Myocyte (in vitro differentiated cells): ENCODE measurements at regions not wholly inside any gene's neighbourhood (a gene's known extent, or its start where the extent isn't known, plus 50 kb on each side); places are given as distances from the start of the nearest gene placed in this dataset.

ENCODE experiments used
- DNase-seq: peaks from one replicate; pipeline ENCODE4 v3.0.0-alpha.2; 2012; ENCODE audit warnings: low read depth

DNA sequence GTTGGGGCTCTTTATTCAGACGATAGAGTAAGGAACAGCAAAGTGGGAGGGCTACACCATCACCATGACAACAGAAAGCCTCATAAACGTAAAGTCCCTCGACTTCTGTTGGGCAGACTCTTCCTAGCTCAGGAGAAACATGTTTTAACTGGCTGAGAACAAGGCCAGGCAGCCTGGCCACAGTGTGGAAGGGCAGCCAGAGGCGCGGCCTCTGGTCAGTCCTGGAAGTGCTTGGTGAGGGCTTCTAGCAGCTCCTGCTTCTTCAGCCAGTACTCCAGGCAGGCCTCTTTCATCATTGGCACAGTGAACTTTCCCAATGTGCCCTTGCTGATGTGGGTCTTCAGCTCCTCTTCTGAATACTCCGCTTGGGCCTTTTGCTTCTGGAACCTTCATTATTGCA is 690.9 kb downstream of the PCDH19 start:
- DNase-seq: no peak

DNA sequence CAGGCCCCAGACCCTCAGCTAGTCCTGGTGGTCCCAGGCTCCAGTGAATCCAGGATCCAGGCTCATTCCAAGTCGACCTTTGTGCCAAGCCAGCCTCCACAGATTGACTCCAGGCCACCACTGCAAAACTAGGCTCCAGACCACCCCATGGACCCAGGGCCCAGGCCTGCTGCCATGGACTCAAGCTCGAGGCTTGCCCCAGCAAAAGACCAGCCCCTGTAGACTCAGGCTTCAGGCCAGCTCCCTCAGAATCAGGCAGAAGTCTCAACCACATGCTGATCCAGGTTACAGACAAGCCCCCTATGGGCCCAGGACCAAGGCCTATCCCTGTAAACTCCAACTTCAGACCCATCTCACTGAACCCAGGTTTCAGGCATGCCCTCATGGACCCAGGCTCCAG is 692.4 kb downstream of the PCDH19 start:
- no peak for DNase-seq

DNA sequence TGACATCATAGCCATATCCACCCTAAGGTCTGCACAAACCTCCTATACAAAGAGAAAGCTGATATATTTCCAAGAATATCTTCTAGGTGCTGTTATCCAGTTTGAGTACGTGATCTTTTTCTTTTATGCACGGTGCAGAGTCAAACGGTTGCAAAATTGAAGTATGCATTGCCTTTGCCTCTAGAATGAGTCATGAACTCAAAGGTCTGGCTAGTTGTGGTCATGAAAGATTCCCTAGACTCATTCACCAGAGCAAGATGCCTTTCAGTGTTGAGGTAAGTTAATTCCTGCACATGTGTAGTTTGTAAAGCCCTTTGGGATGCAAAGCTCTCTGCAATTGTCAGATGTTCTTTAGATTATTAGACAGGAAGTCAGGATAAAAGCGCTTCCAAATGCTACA is 704.4 kb downstream of the PCDH19 start:
- no peak for DNase-seq

DNA sequence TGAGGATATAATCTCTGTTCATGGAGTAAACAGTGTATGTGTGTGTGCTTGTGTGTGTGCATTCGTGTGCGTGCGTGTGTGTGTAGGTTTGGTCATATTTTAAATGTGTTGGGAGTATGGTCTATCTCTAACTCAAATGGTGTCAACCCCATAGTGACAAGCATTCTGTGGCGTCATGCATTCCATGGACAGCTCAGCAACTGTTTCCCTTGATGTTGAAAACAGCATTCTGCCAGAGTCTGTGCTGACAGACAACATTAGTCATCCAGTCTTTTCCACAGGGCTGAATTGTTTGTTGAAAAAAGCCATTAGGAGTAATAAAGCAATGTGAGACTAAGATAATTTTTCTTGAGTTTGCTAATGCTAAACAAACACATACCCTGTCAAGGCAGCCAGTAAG is 706.6 kb downstream of the PCDH19 start:
- DNase-seq: no peak

DNA sequence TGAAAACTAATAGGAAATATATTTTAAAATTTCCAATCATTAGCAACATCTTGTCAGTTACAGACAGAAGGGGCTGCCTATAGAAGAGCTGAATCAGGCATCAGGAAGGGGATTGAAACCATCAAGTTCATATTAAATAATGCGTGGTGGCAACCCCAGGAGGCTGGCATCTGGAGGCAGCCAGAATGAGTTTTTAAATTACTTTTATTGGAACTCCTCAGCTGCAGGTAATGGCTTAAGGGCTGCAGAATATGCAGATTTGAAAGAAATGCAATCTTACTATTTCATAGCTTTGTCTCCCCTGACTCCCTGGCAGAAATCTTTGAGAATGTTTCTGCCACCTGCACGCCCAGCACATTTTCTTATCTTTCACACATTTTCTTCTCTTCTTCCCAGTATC is 711.6 kb downstream of the PCDH19 start:
- DNase-seq: no peak

DNA sequence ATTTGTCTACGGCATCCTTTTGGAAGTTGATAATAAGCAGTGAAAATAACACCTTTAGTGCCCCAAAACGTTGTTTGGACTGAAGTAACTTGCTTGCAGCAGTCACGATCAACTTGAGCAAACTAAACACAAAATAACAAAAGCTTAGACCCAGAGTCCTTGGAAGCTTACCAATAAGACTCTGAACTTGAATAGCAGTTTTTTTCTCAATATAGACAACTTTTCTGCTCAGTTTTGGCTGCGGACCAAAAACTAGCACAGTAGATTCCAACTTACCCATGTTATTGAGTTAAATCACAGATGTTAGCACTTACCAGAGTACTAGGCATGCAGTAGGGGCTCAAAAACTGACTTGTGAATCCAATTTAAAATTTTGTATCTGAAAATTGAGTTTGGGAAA is 746.9 kb downstream of the PCDH19 start:
- no peak for DNase-seq

DNA sequence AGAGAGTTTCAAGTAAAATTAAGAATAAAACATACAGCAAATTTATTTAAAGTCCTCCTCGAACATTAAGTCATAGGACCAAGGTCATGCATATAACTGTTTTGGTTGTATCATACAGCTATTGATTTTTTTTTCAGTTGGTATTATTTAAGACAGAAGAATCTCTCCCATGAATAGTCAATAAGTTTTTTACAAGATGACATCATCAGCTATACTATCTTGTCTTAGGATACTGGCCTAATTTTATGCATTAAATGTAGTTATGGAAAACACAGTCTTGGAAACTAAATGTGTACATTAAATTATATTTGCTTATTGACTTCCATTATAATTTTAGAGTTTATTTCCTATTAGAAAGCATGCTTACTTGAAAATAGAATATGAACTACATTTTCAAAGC is 755.9 kb downstream of the PCDH19 start:
- DNase-seq: no peak

DNA sequence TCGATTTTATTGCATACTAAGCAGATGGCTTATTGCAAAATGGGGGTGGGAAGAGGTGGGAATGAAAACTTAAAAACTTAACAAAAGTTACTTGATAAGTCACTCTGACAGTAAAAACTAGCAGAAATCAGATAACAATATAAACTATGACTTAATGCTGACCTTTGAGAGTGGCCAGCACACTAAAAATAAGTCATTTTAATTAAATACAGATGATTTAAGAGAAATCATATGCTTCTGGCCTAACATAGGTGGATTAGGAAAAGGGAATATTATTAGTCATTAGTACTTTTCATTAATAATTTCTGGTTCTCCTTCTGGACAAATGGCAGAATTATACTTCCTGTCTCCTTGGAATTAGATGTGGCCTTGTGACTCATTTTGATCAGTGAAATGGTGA is 756.7 kb downstream of the PCDH19 start:
- DNase-seq: no peak

DNA sequence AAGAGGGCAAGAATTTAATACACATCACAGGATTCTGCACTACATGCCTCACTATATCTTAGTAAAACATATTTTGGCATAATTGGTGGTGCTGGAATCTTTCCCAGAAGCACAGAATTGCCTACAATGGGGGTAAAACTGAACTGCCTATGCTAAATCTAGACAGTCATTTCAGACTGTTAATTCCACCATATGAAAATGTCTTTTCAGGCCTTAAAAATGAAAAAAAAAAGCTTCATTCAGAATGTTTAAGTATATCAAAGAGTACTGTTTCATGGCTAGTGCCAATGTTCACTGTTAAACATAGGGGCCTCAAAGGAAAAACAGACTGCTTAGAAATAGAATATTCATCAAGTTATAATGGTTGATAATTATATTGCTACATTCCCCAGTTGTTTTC is 797.0 kb downstream of the PCDH19 start:
- no peak for DNase-seq

DNA sequence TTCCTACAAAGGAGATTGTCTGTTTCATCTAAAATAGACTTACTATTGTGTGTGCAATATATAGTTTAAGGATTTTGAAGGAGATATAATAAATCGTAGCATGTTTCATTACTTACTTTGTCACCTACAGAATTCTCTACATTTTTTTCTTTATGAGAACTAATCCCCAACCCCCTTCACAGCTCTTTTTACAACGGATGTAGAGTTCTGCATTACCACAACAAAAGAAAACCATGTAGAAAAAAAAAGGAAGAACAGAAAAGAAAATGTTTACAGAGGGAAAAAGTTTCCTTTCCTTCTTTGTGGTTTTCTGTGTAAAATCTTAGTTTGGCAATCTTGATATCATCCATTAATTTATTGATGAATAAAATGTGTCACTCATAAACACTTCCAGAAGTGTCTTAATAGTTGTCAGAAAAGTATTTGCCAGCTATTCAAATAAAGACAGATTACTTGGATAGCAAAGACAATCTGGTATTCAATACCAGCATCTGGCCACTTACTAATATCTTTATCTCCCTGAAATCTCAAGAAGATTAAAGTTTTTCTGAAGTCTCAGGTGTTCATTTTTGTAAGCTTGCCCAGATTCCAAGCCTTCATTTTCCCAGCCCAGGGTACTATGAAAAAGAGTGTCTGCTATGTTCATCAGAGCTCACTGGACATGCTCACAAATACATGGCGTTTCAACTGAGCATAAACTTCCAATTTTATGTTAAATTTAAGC is 806.8 kb downstream of the PCDH19 start:
- DNase-seq: no peak

DNA sequence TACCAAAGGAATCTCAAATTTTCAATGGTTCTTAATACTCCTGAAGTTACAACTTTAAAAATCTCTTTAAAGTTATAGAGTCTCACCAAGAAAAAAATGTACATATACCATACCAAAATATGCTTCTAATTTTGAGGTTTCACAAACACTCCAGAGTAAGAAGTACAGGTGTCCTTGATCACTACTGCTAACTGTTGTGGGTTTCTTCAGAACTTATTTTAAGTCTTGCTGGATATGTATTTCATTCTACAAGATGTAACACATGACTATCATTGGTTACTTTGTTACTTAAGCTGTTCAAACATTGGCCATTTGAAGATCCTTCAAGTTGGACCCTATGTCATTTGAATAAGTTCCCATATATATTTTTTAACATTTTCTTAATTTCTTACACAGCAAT is 808.0 kb downstream of the PCDH19 start:
- DNase-seq: no peak

DNA sequence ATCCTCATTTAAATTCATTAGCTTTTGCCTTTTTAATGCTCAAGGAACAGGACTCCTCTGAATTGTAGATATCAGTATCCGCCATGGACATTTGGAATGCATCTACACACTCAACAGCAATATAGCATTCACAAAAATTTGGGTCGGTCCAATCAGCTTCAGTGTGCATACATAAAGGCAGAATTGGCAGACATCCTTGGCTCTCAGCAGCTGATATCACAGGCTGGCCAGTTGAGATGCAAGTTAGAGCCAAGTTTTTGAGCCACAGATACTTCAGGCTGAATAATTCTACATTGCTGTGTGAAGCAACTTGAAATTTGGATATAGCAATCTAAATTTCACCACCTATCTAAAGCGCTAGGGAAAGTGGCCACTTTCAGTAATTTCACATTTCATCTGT is 821.1 kb downstream of the PCDH19 start:
- DNase-seq: no peak

DNA sequence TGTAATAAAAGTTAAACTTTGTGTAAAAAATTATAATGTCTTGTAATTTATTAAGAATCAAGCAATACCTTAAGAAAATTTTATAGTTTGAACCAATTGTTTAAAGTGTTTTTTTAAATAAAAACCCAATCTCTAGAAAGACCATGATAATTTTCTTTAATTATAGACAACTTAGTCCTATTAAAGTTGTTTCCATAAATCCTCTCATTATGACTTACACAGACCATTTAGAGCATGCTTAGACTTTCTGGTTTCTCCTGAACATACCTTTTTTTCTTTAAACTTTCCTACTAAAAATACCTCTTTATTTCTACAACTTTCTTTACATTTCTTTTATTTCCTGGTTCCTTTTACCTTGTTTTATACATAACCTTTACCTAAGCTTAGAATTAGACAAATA is 837.4 kb downstream of the PCDH19 start:
- DNase-seq: no peak

DNA sequence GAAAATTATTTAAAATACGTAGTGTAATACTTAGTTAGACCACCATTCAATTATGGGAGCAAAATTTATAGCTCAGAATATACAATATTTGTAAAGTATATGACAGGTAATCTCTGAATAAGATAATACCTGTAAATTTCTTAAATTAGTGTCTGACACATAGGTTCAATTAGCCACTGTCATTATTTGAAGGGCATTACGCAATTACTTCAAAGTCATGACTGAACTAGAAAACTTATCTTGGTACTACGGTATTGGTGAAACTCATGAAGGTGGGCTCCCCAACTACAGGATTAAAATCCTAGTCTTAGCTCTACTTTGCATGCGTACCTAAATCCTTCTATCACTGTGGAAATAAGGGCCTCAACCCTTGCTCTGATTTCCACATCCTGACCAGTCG is 860.7 kb downstream of the PCDH19 start:
- no peak for DNase-seq

DNA sequence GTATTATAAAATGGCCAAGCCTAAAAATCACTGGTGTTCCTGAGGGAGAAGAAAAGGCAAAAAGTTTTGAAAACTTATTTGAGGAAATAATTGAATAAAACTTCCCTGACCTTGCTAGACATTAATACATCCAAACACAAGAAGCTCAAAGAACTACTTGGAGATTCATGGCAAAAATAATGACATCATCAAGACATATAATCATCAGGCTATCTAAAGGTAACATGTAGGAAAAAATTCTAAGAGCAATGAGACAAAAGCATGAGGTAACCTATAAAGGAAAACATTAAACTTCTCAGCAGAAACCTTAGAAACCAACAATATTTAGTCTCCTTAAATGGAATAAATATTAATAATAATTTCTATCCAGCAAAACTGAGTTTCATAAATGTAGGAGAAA is 887.6 kb downstream of the PCDH19 start:
- DNase-seq: no peak

DNA sequence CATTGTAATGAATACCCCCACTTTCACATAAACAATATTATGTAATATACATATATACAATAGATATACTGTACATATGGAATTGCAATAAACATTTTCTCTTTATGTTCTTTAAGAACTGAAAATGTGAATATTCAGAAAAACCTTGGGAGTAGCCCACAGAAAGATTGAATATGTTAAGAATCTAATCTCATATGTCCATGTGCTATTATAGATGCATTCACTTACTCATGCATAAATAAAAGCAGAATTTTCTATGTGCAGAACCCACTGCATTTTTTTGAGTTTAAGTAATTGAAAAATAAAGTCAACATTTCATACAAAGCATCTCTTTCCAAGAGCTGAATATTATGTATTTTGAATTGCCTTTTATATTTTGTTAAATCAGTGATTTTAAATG is 902.3 kb downstream of the PCDH19 start:
- DNase-seq: no peak

DNA sequence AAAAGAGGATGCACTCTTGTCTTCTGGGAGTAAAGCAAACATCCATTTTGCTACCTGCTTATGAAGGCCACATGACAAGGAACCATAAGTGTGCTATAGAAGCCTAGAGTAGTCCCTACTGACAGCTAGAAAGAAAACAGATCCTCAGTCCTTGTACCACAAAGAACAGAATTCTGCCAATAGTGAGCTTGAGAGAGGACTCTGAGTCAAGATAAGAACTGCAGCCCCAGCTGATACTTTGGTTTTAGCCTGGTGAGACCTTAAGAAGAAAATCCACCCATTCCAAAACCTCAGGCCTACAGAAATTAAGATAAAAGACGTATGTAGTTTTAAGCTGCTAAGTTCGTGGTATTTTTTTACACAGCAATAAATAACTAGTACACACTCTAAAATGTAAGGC is 914.6 kb downstream of the PCDH19 start:
- DNase-seq: no peak

DNA sequence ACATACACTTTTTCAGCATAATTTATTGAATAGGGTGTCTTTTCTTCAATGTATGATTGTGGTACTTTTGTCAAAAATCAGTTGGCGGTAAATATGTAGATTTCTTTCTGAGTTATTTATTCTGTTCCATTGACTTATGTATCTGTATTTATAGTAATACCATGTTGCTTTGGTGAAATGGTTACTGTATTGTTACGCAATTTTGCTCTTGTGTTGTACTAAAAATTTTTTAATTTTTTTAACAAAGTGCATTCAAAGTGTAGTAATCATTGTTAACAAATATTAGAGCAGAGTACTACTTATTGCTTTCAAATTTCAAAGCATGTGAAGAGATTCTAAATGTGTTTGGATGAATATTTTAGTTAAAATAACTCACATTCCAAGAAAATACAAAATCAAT is 915.4 kb downstream of the PCDH19 start:
- DNase-seq: no peak

DNA sequence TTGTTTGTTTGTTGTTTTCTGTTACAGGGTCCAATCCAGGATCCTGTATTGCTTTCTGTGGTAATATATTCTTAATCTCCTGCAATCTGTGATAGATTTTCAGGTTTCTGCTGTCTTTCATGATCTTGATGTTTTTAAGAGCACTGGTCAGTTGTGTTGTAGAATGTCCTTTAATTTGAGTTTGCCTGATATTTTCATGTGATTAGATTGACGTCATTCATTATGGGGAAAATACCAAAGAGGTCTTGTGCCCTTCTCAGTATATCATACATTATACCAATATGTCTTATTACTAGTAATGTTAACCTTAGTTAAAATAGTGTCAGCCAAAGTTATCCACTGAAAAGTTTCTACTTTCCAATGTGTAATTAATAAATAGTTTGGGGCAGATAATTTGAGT is 929.3 kb downstream of the PCDH19 start:
- DNase-seq: no peak

DNA sequence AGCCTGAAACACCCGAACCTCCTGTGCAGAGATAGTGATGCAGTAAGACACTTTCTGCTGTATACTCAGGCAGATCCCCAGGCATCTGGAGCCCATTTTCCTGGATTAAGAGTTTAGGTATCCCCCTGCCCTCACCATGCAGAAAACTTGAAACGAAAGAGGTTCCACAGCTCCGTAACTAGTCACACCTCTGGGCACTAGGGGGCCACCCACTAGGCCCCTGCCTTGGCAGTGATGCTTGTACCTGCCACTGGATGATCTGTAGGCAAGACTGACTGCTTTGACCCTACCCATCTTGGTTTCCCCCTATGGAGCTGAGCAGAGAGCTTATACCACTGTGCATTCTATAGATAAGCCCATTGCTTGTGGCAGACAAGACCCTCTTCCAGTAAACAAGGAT is 940.6 kb downstream of the PCDH19 start:
- no peak for DNase-seq

DNA sequence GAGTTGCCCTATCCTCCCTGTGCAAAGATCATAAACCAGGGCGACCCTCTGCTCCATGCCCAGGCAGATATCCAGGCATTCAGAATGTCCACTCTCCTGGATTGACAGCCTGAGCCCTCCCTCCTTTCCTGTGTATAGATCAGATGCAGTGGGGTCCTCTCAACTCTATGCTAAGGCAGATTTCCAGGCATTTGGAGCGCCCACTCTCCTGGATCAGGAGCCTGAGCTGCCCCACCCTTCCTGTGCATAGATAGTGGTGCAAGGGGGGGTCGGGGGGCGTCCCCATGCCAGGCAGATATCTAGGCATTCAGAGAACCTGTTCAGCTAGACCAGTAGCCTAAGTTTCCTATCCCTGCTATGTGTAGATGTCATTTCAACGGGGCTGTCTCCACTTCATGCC is 941.1 kb downstream of the PCDH19 start:
- DNase-seq: no peak

DNA sequence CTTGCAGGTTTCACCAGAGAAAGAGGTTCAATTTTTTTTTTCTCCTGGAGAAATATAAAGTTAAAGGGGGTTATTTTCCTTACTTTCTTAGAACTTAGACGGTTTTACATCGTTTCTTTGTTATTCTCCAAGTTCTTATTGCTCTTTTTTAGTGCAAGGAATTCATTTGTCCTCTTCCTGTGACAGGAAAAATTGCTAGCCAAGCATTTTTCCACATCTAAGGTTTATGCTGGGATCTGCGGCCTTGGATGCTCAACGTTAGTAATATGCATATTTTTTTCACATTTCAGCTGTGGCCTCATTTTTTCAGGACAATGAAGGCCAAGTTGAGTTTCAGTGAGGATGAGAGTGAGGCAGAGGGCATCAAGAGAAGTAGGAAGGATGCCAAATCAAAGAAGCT is 948.9 kb downstream of the PCDH19 start:
- no peak for DNase-seq

DNA sequence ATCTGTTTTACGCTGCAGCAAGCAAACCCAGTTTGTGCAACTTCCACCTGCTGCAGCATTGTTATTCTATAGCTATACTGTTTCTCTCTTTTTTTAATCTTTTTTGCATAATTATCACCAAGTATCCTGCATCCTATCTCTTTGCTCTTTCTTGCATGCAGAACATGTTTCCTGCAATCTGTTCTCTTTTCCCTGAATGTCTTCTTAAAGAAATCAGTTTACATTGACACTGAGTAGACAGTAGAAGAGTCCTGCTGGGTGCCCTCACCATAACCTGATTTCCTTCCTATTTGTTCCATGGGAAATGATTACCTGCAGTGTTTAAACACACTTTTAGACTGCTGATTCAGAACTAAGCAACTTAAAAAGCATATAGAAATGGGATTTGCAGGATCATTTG is 964.7 kb downstream of the PCDH19 start:
- DNase-seq: no peak

DNA sequence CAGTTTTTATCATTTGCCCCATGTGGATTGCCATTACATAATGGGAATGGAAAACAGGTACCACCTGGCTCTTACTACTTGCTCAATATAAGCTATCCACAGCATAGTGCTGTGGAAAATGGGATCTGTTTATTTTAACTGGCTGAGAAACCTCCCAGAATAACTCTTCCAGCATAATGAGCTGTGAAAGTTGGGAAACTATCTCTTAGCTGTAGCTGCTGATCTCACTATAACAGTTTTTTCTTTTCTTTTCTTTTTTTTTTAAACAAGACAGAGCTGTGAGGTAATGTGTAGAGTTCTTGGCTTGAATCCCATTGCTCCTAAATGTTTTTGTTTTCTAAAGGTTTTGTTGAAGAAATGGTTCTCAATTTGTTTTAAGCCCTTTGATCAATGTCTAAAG is 988.3 kb downstream of the PCDH19 start:
- DNase-seq: no peak
